ENCODE measurements at regions not wholly inside any gene's neighbourhood (a gene's known extent, or its start where the extent isn't known, plus 50 kb on each side); places are given as distances from the start of the nearest gene placed in this dataset.

GRCh38 chr6:128827675-128828464 is 55.1 kb upstream of the LAMA2 start:
- DNase-seq, result no peak

GRCh38 chr6:128826606-128827005 is 56.3 kb upstream of the LAMA2 start:
- DNase-seq, result no peak

- DNase-seq, result no peak
These were observed 60.7 kb upstream of the LAMA2 start for GRCh38 chr6:128822271-128822670.

DNA sequence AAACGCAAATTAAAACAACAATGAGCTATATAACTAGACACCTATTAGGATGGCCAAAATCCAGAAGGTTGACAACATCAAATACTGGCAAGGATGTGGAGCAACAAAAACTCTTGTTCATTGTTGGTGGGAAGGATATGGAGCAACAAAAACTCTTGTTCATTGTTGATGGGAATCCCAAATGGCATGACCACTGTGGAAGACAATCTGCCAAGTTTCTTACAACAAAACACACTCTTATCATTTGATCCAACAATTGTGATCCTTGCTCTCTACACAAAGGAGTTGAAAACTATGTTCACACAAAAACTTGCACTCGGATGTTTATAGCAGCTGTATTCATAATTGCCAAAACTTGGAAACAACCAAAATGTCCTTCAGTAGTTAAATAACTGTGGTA is 61.8 kb upstream of the LAMA2 start:
- no peak for DNase-seq

DNA sequence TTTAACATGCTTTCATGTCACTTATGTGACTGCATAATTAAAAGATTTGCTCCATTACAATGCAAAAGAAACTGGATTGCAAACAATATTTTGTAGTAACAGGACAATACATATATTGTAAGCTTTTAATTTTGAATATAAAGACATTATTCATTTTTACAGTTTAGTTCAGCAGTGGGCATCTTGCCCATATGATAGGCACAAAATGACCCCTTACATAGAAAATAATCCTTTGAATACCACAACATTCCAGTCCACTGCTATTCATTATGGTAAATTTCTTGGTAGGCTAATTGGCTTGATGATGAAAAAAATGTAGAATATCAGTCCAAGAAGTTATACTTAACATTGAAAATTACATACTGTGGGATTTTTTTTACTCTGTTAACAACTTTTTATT is 74.1 kb upstream of the LAMA2 start:
- DNase-seq, result no peak

GRCh38 chr6:128807577-128807976 is 75.4 kb upstream of the LAMA2 start:
- peak; percentile 2 for DNase-seq

GRCh38 chr6:128806261-128806660 is 76.7 kb upstream of the LAMA2 start:
- no peak for DNase-seq

- no peak for DNase-seq
These were observed 79.0 kb upstream of the LAMA2 start for GRCh38 chr6:128803911-128804310.

DNA sequence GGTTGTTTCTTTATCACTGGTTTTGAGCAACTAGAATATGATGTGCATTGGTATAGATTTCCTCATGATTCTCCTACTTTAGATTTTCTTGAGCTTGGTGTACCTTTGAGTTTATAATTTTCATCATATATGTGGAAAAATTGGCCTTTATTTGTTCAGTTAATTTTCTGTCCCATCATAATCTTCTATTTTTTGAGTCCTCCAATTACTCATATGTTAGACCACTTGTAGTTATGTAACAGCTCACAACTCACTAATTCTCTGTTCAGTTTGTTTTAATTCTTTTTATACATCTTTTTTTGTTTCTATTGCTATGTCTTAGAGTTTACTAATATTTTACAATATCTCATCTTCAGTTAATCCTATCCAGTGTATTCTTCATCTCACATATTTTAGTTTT is 81.3 kb upstream of the LAMA2 start:
- DNase-seq, result no peak

GRCh38 chr6:128784266-128784665 is 98.7 kb upstream of the LAMA2 start:
- no peak for DNase-seq

DNA sequence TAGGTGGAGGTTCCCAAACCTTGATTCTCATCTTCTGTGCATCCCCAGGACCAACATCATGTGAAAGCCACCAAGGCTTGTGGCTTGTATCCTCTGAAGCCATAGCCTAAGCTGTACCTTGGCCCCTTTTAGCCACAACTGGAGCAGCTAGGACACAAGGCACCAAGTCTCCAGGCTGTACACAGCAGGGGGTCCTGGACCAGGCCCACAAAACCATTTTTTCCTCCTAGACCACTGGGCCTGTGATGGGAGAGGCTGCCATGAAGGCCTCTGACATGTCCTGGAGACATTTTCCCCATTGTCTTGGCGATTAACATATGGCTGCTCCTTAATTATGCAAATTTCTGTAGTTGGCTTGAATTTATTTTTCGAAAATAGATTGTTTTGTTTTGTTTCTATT is 114.8 kb upstream of the LAMA2 start:
- DNase-seq, result no peak

GRCh38 chr6:128767705-128768104 is 115.2 kb upstream of the LAMA2 start:
- DNase-seq, result no peak

GRCh38 chr6:128767150-128767549 is 115.8 kb upstream of the LAMA2 start:
- no peak for DNase-seq

GRCh38 chr6:128763599-128764300 is 119.2 kb upstream of the LAMA2 start:
- DNase-seq, result no peak

GRCh38 chr6:128759901-128760300 is 123.0 kb upstream of the LAMA2 start:
- no peak for DNase-seq

DNA sequence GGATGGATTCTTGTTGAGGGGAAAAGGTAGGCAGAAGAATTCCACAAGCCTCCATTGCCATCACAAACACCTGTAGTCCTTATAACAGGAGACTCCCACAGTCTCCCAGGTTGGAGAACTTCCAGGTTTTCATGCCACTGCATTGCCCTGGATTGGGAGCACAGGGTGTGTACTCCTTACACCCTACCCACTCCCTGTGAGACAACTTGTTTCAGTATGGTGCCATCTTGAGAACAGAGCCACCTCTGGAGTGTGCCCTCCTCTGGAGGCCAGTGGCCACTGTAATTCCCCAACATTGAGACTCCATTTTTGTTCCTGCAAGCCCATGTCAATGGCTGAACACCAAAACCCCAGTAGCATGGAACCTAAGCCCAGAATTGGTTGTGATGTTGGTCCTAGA is 123.5 kb upstream of the LAMA2 start:
- no peak for DNase-seq

GRCh38 chr6:128757961-128758360 is 125.0 kb upstream of the LAMA2 start:
- DNase-seq, result no peak

DNA sequence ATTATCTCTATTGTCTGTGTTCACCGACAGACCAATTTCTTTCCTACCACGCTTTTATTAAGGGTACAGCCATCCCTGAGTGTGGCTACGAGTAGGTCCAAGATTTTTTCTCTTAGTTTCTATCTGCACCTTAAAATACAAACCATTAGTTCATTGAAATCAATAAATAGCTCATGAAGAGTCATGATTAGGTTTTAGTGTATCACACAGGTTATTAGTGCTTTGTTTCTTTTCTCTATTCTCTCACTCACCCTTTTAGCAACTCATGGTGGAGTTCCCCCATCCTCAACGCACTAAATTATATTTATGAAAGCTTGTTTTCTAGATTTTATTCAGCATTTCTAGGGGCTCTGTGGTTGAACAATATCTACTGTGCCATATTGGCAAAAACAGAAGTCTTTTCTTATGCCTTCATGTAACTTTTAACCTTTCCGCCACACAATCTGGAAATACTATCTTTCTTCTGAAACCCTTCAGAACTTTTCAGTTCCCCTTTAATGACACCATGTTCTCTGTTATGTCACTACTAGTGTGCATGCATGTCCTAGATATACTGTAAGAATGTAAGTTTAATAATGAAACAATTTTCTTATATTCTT is 128.2 kb upstream of the LAMA2 start:
- DNase-seq, result no peak

DNA sequence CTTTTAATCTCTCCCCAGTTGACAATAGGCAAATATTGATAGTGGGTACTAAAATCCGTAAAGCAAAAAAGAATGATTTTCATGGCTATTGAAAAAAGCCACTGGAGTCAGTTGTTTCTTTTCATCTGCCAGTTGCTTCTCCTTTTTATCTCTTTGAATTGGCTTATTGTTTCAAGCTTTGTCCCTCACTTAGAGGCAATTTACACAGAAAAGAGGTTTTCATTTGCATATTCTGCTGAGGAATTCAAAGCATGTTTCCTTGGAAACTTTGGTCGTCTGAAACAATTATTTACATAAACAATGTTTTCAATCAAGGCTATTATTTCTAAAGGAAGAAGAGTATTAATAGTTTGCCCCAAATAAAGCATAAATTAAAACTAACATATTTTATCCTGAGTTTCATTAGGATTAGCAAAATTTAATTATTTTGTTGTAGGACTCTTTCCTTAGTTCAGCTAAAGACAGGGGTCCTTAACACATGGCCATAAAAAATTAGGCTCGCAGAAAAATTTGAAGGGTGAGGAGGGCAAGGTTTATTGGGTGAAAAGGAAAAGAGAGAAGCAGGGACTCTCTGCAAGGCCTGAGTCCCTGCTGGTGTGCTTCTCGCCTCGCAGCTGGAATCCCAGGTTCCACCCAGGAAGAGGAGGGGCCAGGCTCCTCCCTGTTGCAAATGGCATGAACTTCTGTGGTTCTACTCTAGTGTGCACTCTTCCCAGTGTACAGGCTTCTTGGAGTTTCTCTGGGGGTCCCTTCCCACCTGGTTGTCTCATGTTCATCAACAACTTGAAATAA is 138.8 kb upstream of the LAMA2 start:
- no peak for DNase-seq

DNA sequence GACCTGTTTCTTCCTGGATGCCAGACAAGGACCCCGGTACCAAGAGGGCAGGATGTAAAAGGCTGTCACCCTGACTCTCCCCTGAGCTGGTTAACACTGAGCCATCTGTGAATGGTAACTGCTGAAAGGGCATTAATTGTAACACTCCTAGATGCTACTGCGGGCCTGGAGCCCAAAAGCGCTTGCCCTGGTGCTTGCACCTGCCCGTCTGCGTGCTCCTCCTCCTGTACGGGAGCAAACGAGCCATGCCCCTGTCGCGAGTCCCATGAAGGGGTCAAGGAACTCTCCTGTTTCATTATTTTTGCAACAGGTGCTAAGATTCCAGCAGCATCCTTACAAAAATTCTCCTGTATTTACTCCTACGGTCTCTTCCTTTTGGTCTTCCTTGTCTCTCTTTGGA is 140.0 kb upstream of the LAMA2 start:
- no peak for DNase-seq

DNA sequence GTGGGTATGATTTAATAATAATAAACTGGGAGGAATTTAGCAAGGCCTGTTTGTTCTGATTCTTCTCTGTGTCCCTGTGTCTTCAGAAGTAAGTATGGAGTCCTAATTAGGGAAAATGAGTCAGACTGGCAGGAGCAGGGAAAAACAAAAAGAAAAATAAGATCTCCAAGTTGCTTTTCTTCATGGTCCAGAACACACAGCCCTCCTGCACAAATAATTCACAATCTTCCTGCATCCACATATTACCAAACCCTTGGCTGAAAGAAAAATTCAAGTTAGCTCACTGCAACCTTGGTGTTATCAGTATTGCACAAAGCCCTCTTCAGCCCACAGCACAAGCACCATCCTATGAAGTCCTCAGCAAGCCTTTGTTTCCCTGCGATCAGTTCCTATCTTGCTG is 142.0 kb upstream of the LAMA2 start:
- DNase-seq, result no peak

DNA sequence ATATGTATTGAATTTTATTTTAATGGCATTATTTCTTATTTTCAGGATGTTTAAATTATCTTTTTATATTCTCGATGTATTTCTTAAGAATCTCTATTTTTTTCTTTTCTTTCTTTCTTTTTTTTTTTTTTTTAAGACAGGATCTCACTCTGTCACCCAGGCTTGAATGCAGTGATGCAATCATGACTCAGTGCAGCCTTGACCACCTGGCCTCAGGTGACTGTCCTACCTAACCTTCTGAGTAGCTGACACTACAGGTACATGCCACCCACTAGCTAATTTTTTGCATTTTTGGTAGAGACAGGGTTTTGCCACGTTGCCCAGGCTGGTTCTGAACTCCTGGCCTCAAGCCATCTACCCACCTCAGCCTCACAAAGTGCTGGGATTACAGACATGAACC is 143.8 kb upstream of the LAMA2 start:
- DNase-seq, result no peak

GRCh38 chr6:128738112-128738511 is 144.8 kb upstream of the LAMA2 start:
- DNase-seq, result no peak
